ENCODE measurements at regions not wholly inside any gene's neighbourhood (a gene's known extent, or its start where the extent isn't known, plus 50 kb on each side); places are given as distances from the start of the nearest gene placed in this dataset.
"Not testable (repeated sequence)": the region's sequence is repeated elsewhere in the genome, so short reads cannot be mapped to it uniquely, and the experiment has no call there.

DNA sequence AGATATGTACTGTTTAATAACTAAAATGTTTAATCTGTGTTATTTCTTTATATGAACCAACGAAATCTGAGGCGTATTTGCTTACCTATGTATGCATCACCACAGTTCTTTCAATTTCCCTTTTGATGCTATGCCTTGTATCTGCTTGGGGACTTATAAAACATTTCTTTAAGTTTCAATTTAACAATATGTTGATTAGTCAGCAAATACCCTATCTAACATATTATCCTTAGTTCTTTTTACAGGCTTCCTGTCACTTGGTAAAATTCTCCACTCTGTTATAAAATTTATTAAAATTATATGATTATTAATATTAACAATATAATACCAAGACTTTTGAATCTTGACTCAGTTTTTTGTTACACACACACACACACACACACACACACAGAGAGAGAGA is 174.3 kb downstream of the CPS1 start:
- no peak for DNase-seq (ENCODE audit: low spot score)

DNA sequence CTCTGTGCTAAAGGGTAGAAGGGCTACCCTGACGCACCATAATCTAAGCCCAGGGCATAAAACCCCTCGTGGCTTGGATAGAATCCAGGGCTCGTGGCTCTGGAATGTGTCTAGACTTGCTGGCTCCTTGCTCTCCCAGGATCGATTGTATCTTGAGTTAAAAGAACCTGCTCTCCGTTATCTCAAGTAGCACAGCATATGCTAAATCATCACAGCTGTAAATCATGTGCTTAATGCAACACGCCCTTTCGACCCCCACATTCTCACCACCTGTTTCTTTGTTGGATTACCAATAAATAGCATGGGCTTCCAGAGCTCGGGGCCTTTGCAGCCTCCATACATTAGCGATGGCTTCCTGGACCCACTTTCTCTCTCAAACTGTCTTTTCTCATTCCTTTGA is 190.4 kb downstream of the CPS1 start:
- DNase-seq (ENCODE audit: low spot score), result not testable (repeated sequence)

DNA sequence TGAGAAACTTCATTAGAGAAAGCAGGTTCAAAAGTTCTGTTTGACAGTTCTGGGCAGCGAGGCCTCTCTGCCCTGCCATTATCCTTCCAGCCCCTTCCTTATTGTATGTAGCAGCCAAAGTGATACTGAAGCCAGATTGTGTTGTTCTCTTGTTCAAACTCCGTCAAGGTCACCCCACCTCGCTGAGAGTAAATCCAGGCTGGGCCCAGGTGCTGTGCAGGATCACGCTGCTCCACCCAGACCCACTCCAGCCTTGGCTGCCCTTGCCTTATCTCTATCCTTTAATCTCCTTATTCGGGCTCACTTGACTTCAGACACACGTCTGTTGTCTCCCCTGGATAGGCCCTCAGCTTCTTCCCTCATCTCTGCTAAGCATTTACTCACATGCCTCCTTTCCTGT is 196.1 kb downstream of the CPS1 start:
- no peak for DNase-seq (ENCODE audit: low spot score)

DNA sequence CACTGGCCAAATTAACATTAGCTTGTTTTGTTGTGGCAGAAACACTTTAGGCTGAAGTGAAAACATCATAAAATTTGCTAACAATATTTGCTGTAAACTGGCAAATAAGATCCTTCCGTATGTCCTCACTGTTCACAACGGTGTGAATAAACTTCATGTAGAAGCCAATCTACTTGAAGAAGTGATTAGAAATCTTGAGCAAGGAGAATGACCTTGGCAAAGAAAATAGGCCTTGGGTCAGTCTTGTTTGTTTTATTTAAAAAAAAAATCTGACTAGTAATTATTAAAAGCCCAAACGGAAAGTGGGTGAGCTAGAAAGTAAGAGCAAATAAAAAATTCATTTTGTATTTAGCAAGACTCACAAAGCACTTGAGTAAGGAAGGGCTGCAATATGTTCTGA is 197.0 kb downstream of the CPS1 start:
- no peak for DNase-seq (ENCODE audit: low spot score)

DNA sequence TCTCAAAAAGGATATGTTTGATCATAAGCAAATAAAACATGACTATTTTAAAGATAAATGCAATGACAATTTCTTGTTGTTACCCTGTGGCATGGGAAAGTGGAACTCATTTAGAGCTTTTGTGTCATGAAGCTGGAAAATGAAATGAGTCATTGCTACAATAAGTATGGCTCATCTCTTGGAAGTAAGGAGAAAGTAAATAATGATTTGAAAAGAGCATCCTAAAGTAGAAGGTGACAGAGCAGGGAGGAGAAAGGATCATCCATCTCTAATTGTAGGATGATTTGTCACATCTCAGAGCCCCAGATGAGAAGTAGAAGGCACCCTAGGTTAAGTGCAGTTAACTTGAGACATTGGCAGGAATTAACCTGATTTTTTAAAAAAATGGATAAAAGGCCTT is 200.5 kb downstream of the CPS1 start:
- DNase-seq (ENCODE audit: low spot score), result no peak

DNA sequence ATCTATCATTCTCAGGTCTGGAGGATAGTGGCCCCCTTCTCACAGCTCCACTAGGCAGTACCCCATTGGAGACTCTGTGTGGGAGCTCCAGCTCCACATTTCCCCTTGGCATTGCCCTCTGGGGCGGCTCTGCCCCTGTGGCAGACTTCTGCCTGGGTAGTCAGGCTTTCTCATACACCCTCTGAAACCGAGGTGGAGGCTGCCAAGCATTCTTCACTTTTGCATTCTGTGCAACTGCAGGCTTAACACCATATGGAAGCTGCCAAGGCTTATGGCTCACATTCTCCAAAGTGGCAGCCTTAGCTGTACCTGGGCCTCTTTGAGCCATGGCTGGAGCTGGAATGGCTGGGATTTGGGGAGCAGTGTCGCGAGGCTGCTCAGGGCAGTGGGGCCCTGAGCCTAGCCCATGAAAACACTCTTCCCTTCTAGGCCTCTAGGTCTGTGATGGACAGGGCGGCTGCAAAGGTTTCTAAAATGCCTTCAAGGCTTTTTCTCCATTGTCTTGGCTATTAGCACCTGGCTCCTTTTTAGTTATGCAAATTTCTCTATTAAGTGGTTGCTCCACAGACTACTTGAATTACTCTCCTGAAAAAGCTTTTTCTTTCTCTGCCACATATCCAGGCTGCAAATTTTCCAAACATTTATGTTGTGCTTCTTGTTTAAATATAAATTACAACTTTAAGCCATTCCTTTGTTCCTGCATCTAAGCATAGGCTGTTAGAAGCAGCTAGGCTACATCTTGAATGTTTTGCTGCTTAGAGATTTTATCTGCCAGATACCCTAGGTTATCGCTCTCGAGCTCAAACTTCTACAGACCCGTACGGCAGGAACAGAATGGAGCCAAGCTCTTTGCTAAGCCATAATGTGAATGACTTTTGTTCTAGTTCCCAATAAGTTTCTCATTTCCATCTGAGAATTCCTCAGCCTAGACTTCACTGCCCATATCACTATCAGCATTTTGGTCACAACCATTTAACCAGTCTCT is 206.5 kb downstream of the CPS1 start:
- DNase-seq (ENCODE audit: low spot score), result no peak

DNA sequence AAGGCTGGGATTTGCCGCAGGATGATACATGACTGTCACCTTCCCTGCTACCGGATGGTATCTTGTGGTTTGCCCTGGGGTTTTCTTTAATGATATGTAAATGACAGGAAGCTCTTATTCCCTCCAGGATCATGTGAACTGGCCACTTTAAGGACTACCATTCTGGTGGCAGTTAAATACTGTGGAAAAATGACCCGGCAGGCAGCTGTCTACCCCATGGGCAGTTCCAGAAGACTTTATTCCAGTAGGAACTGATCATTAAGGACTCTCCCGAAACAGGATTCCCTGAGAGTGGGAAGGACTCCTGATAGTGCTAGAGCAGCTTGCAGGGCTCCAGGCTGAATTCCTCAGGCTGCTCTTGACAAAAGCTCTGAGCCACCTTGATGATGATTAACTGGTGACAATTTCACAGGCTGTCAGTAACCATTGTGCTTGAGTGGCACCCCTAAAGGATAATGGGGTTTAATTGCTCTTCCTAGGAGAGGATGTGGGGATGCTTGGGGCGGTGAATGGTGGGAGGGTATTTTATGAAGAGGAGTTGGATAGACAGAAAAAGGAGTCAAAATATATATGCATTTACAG is 212.0 kb downstream of the CPS1 start:
- DNase-seq (ENCODE audit: low spot score), result no peak

DNA sequence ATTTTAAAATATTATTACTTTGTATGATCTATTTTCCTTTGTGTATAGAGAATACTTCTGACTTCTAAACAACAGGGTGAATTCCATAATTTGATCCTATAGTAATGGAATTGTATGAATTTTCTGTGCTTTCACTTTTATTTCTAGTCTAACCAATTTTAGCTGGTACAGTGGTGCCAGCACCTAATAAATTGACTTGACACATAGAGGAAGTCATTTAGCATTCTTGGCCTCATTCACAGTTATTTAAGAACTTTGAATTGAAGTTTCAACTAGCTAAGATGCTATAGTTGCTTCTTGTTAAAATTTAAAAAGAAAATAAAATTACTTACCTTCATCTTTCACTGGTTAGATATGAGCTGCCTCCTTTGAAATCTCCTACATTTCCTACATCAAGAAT is 220.4 kb downstream of the CPS1 start:
- DNase-seq (ENCODE audit: low spot score), result no peak

DNA sequence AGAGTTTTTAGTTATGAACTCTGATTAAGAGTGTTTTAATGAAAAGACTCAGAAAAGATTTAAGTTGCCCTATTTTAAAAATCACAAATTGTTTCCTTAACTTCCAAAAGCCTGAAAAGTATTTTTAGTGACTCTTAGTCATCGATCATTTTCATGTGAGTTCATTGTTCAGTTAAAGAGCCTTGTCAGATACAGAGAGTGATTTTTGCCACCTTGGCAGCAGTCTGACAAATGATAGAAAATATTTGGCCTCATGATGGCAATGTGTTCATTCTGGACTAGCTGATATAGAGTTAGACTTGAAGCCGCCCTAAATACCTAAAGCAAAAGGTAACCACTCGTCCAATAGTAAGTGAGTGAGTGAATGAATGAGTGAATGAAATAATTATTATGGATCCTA is 225.8 kb downstream of the CPS1 start:
- DNase-seq (ENCODE audit: low spot score), result no peak

DNA sequence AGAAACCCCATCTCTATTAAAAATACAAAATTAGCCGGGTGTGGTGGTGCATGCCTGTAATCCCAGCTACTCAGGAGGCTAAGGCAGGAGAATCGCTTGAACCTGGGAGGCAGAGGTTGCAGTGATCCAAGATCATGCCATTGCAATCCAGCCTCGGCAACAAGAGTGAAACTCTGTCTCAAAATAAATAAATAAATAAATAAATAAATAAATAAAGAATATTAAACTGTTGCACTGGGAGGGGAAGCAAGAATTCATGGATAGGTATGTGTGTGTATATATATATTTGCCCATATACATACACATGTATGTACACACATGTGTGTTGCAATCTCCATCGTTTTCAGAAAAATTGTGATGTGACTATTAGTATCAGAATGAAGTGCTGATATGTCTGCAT is 231.4 kb downstream of the CPS1 start:
- DNase-seq (ENCODE audit: low spot score), result not testable (repeated sequence)

DNA sequence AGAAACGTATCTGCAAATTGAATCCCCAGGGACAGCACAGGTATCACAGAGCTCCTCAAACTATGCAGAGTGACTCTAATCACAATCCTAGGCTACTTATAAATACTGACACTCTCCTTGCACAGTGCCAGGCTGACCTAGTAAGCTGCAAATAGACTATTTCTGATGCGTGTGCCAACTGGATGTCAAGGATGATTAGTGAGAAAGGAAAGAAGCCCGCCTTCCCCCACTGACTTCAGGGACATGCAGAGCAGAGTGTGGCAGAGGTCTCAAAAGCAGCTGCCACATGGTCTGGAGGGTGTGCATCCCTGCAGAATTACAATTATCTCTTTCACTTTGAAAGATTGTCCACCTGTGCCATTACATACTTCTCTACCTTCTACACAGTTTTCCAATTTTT is 235.6 kb downstream of the CPS1 start:
- no peak for DNase-seq (ENCODE audit: low spot score)

DNA sequence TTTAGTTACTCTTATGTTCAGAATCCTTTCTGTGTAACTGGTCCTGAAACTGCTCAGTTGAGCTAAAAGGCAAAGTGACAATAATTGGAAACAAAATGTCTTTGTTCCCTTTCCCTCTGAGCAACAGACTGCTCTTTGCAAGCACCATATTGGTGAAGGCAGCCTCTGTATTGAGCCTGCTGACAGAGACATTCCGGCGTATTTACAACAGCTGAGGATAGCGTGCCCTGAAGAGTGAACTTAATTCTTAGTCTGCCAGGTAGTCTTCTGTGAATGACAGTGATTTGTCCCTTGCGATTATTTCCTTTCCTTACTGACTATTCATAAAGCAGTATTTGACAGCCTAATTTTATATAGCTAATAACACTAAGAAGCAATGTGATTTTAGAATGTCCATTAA is 239.1 kb downstream of the CPS1 start:
- no peak for DNase-seq (ENCODE audit: low spot score)

DNA sequence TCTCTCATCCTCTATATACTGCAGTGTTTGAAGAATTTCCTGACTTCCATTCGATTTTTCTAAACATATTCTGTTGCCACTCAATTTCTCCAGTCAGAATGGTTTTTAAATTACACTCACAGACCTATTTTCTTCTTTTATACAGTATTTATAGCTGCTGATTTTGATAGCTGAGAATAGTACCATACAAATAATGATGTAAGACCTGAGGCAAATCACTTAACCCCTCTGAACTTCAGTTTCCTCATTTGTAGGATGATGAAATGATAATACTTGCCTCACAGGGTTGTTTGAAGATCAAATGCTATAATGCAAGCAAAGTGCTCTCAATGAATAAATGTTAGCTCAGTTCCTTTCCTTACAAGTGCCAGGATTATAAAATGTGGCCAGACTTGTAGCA is 241.8 kb downstream of the CPS1 start:
- DNase-seq (ENCODE audit: low spot score), result no peak

DNA sequence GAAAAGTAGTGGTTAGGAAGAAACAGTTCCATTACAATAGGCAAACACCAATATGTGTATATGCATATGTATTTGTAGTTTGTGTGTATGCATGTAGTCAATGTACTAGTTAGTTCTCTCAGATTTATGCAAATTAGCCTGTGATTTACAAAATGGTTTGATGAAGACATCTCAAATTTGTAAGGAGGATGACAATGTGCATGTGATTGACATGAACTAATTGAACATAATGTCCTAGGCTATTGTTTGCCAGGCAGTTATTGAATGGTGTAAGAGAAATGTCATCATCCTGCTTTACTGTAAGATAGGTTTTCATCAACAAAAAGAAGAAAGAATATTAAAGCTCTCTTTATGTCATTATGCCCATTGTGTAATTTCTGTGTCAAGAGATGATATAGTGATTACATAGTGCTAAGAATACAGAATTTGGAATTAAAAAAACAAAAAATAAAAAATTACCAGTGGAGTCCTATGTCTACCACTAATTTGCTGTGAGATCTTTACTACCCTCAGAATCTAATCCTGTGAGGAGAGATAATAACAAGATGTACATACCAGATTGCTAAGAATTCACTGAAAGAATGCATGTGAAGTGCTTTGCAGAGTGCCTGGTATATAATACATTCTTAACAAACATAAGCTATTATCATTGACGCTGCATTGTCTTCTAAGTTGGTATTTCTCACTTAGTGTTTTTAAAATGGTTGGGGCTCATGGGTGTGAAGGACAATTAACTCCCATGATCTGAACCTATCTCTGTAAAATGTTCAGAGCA is 258.0 kb downstream of the CPS1 start:
- DNase-seq (ENCODE audit: low spot score), result no peak

DNA sequence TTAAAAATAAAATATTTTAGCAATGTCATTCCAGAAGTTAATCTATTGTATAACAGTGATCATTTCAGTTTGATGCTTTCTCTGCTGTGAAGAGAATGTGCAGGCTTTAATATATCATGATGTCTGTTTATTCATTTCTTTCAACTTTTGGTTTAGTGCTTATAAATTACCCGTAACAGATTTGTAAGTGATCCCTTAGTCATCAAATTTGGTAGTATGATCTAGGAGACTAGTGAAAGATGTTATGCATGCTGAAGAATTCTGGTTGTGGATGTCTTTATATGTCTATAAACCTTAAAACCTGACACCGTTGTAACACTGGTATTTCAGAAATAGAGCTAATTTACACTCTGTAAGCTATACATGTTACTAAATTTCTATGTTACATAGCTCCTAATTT is 260.4 kb downstream of the CPS1 start:
- no peak for DNase-seq (ENCODE audit: low spot score)

DNA sequence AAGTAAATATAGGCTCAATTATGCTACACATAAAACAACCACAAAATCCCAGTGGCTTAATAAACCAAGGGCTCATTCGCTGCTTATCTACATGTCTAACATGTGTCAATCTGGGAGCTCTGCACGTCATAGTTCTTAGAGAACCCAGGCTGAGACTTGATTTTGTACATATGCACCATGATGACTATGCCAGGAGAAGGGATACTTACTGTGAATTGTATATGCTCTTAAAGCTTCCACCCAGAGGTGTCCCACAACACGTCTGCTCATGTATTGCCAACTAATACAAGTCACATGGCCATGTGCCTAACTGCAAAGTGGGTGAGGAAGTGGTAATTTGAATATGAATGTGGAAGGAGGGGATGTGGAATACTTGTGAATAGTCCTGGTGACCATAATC is 262.1 kb downstream of the CPS1 start:
- no peak for DNase-seq (ENCODE audit: low spot score)

DNA sequence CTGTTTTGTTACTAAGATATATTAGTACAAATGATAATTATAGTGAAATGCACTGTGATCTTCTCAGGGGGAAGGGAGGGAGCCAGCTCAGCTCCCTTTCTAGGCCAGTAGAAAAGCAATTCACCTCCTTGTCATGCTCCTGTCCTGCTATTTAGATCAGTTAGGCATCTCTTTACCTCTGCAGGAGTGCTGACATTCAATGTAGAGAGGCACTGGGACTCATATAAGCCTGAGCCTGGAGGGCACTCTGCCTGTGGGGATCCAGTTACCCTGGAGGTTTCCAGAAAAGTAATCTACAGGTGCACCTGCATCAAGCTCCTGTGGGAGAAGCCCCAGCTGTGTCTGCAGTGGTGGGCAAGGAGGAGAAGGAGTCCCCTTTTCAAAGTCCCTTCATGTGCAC is 277.0 kb downstream of the CPS1 start:
- no peak for DNase-seq (ENCODE audit: low spot score)

DNA sequence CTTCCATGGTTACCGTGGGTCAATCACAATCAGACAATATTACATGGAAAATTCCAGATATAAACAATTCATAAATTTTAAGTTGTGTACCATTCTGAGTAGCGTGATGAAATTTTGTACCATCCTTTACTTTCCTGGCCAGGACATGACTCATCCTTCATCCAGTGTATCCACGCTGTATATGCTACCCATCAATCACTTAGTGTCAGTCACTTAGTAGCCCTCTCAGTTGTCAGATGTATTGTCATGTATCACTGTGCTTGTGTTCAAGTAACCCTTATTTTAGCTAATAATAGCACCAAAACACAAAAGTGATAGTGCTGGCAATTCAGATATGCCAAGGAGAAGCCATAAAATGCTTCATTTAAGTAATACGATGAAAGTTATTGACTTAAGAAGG is 282.6 kb downstream of the CPS1 start:
- no peak for DNase-seq (ENCODE audit: low spot score)

DNA sequence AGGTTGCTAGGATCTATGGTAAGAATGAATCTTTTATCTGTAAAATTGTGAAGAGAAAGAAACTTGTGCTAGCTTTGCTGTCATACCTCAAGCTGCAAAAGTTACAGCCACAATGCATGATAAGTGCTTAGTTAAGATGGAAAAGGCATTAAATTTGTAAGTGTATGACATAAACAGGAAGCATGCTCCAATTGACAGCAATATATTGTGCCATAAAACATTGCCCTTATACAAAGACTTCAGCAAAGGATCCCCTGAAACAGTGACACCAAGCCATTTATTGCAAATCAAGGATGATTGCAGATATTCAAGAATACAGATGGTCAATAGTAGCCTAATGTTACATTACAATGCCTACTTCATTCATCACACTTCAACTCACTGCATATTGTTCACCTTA is 283.1 kb downstream of the CPS1 start:
- DNase-seq (ENCODE audit: low spot score), result no peak

DNA sequence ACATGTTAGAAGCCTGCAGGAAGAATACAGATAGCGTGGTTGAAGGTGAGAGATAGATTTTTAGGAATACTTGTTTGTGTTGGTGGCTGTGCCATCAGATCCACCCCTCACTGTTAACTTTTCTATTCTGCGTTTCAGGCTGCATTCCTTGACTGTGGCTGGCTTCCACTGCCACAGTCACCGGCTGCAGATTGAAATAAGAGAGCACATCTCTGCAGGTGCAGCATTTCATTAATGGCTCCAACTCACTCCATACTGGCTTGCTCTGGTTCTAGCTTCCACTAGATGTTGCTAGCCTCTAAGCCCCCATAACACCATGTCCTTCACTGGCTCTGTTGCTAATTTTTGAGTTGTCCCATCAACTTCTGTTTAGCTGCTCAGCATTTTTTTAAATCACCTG is 286.5 kb downstream of the CPS1 start:
- no peak for DNase-seq (ENCODE audit: low spot score)

DNA sequence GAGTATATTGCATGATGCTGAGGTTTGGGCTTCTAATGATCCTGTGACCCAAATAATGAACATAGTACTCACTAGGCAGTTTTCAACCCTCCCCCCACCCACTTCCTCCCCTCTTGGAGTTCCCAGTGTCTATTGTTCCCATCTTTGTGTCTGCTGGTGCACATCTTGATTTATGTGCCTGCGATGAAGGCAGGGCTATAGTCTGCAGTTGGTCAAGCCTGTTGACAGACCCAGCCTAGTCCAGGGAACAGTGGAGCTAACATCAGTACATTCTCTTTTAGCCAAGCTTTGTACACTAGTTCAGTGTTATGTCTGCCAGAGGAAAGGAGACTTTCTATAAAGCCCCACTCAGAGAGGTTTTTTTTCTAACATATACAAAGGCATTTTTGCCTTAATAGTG is 287.6 kb downstream of the CPS1 start:
- DNase-seq (ENCODE audit: low spot score), result no peak

DNA sequence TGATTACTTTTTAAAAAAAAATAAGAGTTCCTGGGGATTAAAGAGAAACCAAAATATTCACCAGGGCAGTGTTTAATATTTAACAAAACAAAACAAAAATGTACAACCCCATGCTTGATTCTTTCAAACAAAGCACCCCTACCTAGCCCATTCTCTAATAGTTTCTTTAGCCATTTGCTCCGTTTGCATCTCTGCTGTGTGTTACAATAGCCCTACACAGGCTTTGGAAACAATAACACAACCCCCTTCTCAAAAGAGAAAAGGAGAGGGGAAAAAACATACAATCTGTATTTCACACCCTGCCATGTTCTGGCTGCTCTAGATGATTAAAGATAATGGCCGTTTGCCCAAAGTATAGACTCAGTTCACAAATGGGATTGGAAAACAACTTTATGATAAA is 302.9 kb downstream of the CPS1 start:
- no peak for DNase-seq (ENCODE audit: low spot score)

DNA sequence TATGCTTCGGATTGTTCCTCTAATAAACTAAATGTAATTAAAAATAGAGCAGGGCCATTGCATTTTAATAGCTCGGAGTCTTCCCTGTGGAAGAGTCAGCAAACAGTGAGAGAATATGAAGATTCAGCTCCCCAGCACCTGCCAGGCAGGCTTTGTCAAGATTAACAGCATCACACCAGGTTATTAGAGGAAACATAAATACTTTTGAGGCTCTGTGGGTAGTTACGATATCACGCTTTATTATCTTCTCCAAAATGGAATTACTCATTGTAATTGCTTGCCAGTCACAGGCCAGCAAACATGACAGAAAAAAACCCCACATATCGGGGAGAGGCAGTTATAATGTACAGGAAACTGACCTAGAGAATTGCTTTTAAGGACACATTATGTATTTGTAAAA is 303.9 kb downstream of the CPS1 start:
- no peak for DNase-seq (ENCODE audit: low spot score)
